ENCODE measurements at regions not wholly inside any gene's neighbourhood (a gene's known extent, or its start where the extent isn't known, plus 50 kb on each side); places are given as distances from the start of the nearest gene placed in this dataset.

DNA sequence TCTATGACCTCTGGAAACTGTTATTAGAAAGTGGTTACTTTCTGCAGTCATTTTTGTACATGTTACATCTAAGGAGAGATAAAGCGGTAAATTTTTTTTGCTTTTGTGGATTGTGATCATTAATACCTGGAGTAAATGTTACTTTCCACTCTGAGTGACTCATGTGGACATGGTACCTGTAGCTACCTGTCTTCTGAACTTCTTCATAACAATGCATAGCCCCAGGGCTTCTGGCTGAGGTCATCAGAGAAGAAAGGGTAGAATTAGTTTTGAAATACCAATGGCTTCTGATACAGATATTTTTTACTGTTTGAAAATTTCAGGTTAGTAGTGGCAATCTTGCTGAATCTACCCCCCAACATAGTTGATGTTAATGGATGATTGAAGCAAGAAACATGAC, 489.3 kb downstream of the RWDD3 start:
- H3K9me3 ChIP-seq (ENCODE audit: control insufficient read depth, low read length), result no peaks in the 10 kb centered on the region
- H3K27me3 ChIP-seq (ENCODE audit: control insufficient read depth, insufficient read depth, low read length, poor library complexity, severe bottlenecking), result no peaks in the 10 kb centered on the region
- H3K4me1 ChIP-seq (ENCODE audit: control insufficient read depth, insufficient read depth, low read length), result no peaks in the 10 kb centered on the region
- no peaks in the 10 kb centered on the region for H3K36me3 ChIP-seq (ENCODE audit: control insufficient read depth, insufficient read depth, low read length)
- 91% methylated on average over 1 of the region's 1 CpG; no CpG with 5 or more reads in 1 of the 2 experiments for WGBS, 2 experiments
- no peak overlapping the region for H3K4me3 ChIP-seq (ENCODE audit: insufficient read depth, low read depth, low read length)
- H3K27ac ChIP-seq (ENCODE audit: insufficient read depth, low read depth, low read length, poor library complexity, severe bottlenecking), result no peak overlapping the region

DNA sequence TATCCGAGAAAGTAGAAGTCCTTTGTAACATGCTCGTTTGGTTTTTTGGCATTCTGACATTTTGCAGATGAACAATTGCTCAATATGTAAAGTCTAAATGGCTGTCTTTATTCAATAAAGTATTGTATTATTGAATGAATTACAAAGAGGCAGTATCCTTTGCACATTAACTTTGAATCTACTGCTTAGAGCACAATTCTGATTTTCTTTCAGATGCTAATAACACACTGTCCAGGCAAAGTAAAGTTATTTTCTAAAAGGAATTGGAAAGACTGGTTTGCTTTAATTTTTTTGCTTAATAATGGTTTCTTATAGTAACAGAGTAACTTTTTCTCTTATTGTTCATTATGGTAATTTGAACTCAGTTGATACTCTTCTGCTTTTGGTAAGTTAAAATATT, 494.8 kb downstream of the RWDD3 start:
- H3K27ac ChIP-seq (ENCODE audit: insufficient read depth, low read depth, low read length, poor library complexity, severe bottlenecking), result no peak overlapping the region
- no peaks in the 10 kb centered on the region for H3K36me3 ChIP-seq (ENCODE audit: control insufficient read depth, insufficient read depth, low read length)
- no peaks in the 10 kb centered on the region for H3K4me1 ChIP-seq (ENCODE audit: control insufficient read depth, insufficient read depth, low read length)
- no peak overlapping the region for H3K4me3 ChIP-seq (ENCODE audit: insufficient read depth, low read depth, low read length)
- no peaks in the 10 kb centered on the region for H3K9me3 ChIP-seq (ENCODE audit: control insufficient read depth, low read length)
- 100% methylated on average over 1 to 2 of the region's 2 CpGs for whole genome bisulfite sequencing, 2 experiments
- no peaks in the 10 kb centered on the region for H3K27me3 ChIP-seq (ENCODE audit: control insufficient read depth, insufficient read depth, low read length, poor library complexity, severe bottlenecking)

DNA sequence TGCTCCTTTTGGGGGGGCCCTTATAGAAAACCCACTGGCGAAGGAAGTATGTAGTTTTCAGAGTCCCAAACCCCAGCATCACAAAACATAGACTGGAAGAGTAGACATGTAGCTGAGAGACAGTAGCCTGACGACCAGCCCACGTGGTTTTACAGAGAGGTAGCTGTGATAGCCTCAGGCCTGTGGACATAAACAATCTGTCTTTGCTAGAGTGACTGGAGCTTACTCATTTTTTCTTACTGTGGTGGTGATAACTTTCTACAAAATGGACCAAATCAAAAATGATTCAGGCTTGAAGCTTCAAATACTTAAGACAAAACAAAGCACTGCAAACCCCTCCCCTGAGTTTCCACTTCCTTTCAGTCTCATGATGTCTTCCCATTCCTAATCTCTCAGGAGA, 497.0 kb downstream of the RWDD3 start:
- no peaks in the 10 kb centered on the region for H3K36me3 ChIP-seq (ENCODE audit: control insufficient read depth, insufficient read depth, low read length)
- no peak overlapping the region for H3K4me3 ChIP-seq (ENCODE audit: insufficient read depth, low read depth, low read length)
- no peaks in the 10 kb centered on the region for H3K9me3 ChIP-seq (ENCODE audit: control insufficient read depth, low read length)
- no peak overlapping the region for H3K27ac ChIP-seq (ENCODE audit: insufficient read depth, low read depth, low read length, poor library complexity, severe bottlenecking)
- 89 to 99% methylated on average over 3 of the region's 3 CpGs for WGBS, 2 experiments
- no peaks in the 10 kb centered on the region for H3K27me3 ChIP-seq (ENCODE audit: control insufficient read depth, insufficient read depth, low read length, poor library complexity, severe bottlenecking)
- no peaks in the 10 kb centered on the region for H3K4me1 ChIP-seq (ENCODE audit: control insufficient read depth, insufficient read depth, low read length)

DNA sequence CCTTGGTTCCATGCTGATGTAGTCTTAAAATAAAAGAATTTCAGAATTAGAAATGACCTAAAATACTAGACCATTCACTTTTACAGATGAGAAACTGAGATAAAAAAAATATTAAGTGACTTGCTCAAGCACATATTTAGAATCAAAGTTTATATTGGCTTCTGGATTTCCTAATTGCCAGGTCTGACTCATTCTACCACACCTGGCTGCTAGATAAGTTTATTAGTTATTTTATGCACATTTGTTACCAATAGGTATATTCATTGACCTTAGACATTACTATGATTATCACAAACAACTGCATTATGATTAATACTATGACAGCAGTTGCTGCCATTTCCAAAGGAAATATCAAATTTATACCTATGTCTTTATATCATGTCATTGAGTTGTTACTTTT, 497.5 kb downstream of the RWDD3 start:
- Histone ChIP-seq H3K9me3 (ENCODE audit: control insufficient read depth, low read length) (no peaks in the 10 kb centered on the region), H3K27ac (ENCODE audit: insufficient read depth, low read depth, low read length, poor library complexity, severe bottlenecking) (no peak overlapping the region), H3K4me1 (ENCODE audit: control insufficient read depth, insufficient read depth, low read length) (no peaks in the 10 kb centered on the region), H3K27me3 (ENCODE audit: control insufficient read depth, insufficient read depth, low read length, poor library complexity, severe bottlenecking) (no peaks in the 10 kb centered on the region), H3K4me3 (ENCODE audit: insufficient read depth, low read depth, low read length) (no peak overlapping the region), H3K36me3 (ENCODE audit: control insufficient read depth, insufficient read depth, low read length) (no peaks in the 10 kb centered on the region)

DNA sequence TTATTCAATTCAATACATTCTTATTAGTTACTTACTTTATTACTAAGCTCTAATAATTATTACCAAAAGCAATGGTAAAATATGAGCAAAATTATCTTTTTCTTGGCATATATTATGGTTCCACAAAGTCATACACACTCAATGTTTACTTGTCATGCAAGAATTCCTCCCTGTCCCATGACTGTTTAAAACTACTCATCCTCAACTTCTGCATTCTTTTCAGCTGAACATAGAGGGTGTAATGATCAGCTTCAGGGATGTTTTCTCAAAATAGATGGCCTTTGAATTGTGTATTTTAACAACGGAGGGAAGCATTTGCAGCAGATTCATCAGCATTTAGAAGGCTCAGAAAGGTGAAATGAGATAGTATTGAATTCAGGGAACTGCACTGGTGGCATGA, 499.0 kb downstream of the RWDD3 start:
- WGBS, 2 experiments, result 89 to 91% methylated on average over 1 of the region's 1 CpG
- Histone ChIP-seq H3K27me3 (ENCODE audit: control insufficient read depth, insufficient read depth, low read length, poor library complexity, severe bottlenecking) (no peaks in the 10 kb centered on the region), H3K27ac (ENCODE audit: insufficient read depth, low read depth, low read length, poor library complexity, severe bottlenecking) (no peak overlapping the region), H3K36me3 (ENCODE audit: control insufficient read depth, insufficient read depth, low read length) (no peaks in the 10 kb centered on the region), H3K9me3 (ENCODE audit: control insufficient read depth, low read length) (no peaks in the 10 kb centered on the region), H3K4me1 (ENCODE audit: control insufficient read depth, insufficient read depth, low read length) (no peaks in the 10 kb centered on the region), H3K4me3 (ENCODE audit: insufficient read depth, low read depth, low read length) (no peak overlapping the region)

DNA sequence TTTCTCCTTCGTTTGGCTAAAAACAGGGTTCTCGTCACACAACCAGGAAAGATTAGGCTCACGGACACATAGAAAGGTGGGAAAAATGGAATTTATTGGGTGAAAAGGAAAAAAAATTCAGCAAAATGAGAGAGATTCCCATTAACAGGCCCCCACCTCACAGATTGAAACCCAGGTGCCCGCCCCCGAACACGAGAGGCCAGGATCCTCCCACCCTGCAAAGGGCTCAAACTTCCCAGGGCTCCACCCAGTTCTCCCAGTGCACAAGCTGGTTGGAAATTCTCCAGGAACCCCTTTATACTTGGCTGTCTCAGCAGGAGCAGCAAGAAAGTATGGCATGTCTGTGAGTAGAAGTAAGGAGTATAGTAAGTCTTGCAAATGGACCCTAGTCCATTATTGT, 499.7 kb downstream of the RWDD3 start:
- H3K36me3 ChIP-seq (ENCODE audit: control insufficient read depth, insufficient read depth, low read length), result no peaks in the 10 kb centered on the region
- no peaks in the 10 kb centered on the region for H3K27me3 ChIP-seq (ENCODE audit: control insufficient read depth, insufficient read depth, low read length, poor library complexity, severe bottlenecking)
- H3K9me3 ChIP-seq (ENCODE audit: control insufficient read depth, low read length), result no peaks in the 10 kb centered on the region
- no peaks in the 10 kb centered on the region for H3K4me1 ChIP-seq (ENCODE audit: control insufficient read depth, insufficient read depth, low read length)
- H3K4me3 ChIP-seq (ENCODE audit: insufficient read depth, low read depth, low read length), result no peak overlapping the region
- H3K27ac ChIP-seq (ENCODE audit: insufficient read depth, low read depth, low read length, poor library complexity, severe bottlenecking), result no peak overlapping the region
- 94 to 97% methylated on average over 6 of the region's 6 CpGs for WGBS, 2 experiments

DNA sequence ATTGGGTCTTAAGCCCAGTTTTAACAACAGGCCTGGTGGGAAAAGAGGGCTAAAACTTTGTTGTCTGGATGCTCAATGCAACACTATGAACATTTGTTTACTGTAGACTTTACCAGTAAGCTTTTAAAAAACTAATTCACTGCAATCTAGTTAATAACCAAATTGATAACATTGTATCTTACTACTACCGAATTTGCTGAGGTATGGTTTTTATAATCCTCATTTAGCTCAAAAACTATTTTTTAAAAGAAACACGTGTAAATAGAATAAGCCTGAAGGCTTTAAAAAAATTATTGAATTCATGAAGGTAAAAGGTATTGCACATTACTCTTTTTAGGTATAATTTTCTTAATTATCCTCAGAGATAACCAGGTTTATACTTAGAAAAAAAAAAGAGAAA, 500.6 kb downstream of the RWDD3 start:
- H3K27me3 ChIP-seq (ENCODE audit: control insufficient read depth, insufficient read depth, low read length, poor library complexity, severe bottlenecking), result no peaks in the 10 kb centered on the region
- no peaks in the 10 kb centered on the region for H3K4me1 ChIP-seq (ENCODE audit: control insufficient read depth, insufficient read depth, low read length)
- no peak overlapping the region for H3K4me3 ChIP-seq (ENCODE audit: insufficient read depth, low read depth, low read length)
- WGBS, 2 experiments, result 100% methylated on average over 1 of the region's 2 CpGs; no CpG with 5 or more reads in 1 of the 2 experiments
- H3K27ac ChIP-seq (ENCODE audit: insufficient read depth, low read depth, low read length, poor library complexity, severe bottlenecking), result no peak overlapping the region
- no peaks in the 10 kb centered on the region for H3K9me3 ChIP-seq (ENCODE audit: control insufficient read depth, low read length)
- no peaks in the 10 kb centered on the region for H3K36me3 ChIP-seq (ENCODE audit: control insufficient read depth, insufficient read depth, low read length)

DNA sequence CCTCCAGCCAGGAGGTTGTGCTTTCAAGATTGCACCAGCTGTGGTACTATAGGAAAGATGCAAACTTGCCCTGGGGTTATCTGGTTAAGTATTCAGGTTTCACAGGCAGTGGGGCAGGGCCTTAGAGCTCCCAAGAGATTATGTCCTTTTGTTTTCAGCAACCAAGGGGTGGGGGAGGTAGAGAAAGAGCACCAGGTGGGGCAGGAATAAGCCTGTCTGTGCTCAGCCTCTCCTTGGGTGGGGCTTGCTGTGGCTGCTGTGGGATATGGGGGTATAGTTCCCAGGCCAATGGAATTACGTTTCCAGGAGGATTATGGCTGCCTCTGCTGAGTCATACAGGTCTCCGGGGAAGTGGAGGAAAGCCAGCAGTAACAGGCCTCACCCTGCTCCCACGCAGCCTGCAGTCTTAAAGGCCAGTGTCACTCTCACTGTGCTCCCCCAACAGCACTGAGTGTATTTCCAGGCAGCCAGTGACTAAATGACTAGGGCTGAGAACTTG, 508.6 kb downstream of the RWDD3 start:
- WGBS, 2 experiments, result 55 to 68% methylated on average over 3 of the region's 3 CpGs
- Histone ChIP-seq H3K27me3 (ENCODE audit: control insufficient read depth, insufficient read depth, low read length, poor library complexity, severe bottlenecking) (no peaks in the 10 kb centered on the region), H3K4me3 (ENCODE audit: insufficient read depth, low read depth, low read length) (no peak overlapping the region), H3K36me3 (ENCODE audit: control insufficient read depth, insufficient read depth, low read length) (no peaks in the 10 kb centered on the region), H3K9me3 (ENCODE audit: control insufficient read depth, low read length) (no peaks in the 10 kb centered on the region), H3K4me1 (ENCODE audit: control insufficient read depth, insufficient read depth, low read length) (peaks cover 12% of the 10 kb centered on the region), H3K27ac (ENCODE audit: insufficient read depth, low read depth, low read length, poor library complexity, severe bottlenecking) (peak overlapping the region; percentile 61)

DNA sequence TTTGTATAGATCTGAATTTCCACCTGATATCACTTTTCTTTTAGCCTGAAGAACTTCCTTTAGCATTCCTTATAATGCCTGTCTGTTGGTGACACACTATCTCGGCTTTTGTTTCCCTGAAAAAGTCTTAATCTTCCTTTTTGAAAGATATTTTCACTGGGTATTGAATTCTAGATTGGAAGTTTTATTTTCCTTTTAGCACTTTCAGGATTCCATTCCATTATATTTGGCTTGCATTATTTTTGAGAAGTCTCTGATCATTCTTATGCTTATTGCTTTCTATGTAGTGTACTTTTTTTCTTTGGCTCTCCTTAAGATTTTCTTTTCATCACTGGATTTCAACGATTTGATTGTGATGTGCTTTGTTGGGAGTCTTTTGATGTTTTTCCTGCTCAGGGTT, 510.7 kb downstream of the RWDD3 start:
- 88 to 91% methylated on average over 1 to 2 of the region's 2 CpGs for WGBS, 2 experiments
- peaks cover 12% of the 10 kb centered on the region for H3K4me1 ChIP-seq (ENCODE audit: control insufficient read depth, insufficient read depth, low read length)
- no peaks in the 10 kb centered on the region for H3K36me3 ChIP-seq (ENCODE audit: control insufficient read depth, insufficient read depth, low read length)
- H3K27me3 ChIP-seq (ENCODE audit: control insufficient read depth, insufficient read depth, low read length, poor library complexity, severe bottlenecking), result no peaks in the 10 kb centered on the region
- H3K9me3 ChIP-seq (ENCODE audit: control insufficient read depth, low read length), result no peaks in the 10 kb centered on the region
- no peak overlapping the region for H3K4me3 ChIP-seq (ENCODE audit: insufficient read depth, low read depth, low read length)
- no peak overlapping the region for H3K27ac ChIP-seq (ENCODE audit: insufficient read depth, low read depth, low read length, poor library complexity, severe bottlenecking)

DNA sequence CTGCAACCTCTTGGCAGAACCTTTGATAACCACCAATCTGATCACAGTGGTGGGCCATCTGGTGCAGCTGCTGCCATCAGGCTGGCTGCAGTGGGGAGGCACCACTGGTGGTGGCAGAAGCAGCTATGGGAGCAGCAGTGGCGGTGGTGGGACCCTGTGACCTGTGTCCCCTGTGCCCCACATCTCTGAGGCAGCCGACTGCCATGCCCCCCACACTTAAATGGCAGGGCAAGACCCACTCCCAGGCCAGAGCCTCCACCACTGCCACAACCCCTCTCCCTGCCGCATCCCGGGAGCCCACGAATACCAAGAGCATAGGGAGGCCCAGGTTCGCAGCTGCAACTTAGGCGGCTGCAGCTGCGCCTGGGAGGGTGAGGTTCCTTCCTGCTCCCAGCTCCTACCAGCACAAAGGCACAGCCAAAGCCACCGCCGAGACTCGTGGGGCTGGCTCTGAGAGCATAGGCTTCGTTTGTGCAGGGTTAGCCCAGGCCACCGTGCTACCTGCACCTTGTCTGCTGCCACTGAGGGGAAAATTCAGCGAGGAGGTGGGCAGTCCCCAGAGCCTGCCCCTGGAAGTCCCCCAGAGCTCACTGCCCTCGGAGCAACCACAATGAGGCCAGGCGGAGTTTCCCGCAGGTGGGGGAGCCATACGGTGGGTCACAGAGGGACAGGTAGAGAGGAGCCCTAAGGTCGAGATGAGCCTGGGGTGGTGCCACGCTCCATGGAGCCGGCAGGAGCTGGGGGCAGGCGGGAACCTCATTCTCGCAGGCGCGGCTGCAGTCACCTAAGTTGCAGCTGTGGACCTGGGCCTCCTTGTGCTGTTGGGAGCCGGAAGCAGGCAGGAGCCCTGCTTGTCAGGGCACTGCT, 518.7 kb downstream of the RWDD3 start:
- Histone ChIP-seq H3K9me3 (ENCODE audit: control insufficient read depth, low read length) (no peaks in the 10 kb centered on the region), H3K27ac (ENCODE audit: insufficient read depth, low read depth, low read length, poor library complexity, severe bottlenecking) (no peak overlapping the region), H3K36me3 (ENCODE audit: control insufficient read depth, insufficient read depth, low read length) (no peaks in the 10 kb centered on the region), H3K4me3 (ENCODE audit: insufficient read depth, low read depth, low read length) (no peak overlapping the region), H3K4me1 (ENCODE audit: control insufficient read depth, insufficient read depth, low read length) (no peaks in the 10 kb centered on the region), H3K27me3 (ENCODE audit: control insufficient read depth, insufficient read depth, low read length, poor library complexity, severe bottlenecking) (no peaks in the 10 kb centered on the region)
- 94 to 95% methylated on average over 26 of the region's 26 CpGs for WGBS, 2 experiments

Data from ectodermal cell (in vitro differentiated cells).